Osteoblast (primary cell): ENCODE measurements at regions not wholly inside any gene's neighbourhood (a gene's known extent, or its start where the extent isn't known, plus 50 kb on each side); places are given as distances from the start of the nearest gene placed in this dataset.

Source experiments
- DNase-seq: peaks from one replicate; pipeline ENCODE4 v3.0.0; 2011; ENCODE audit warnings: low spot score, mixed read lengths; ENCODE audit not compliant: insufficient read length; ENCODE audit errors: missing footprints
- H2AFZ ChIP-seq: 2 replicates; pipeline ENCODE4 v1.6.0; 2011; ENCODE audit warnings: mild to moderate bottlenecking, low read length
- H3K27ac ChIP-seq: 2 replicates; pipeline ENCODE4 v1.5.1; 2011; ENCODE audit warnings: mild to moderate bottlenecking, low read depth, low read length, moderate library complexity
- H3K27me3 ChIP-seq: 2 replicates; pipeline ENCODE4 v1.6.0; 2012; ENCODE audit warnings: mild to moderate bottlenecking, control low read depth, inconsistent platforms, low read length, moderate library complexity; ENCODE audit not compliant: insufficient read depth
- H3K36me3 ChIP-seq: 2 replicates; pipeline ENCODE4 v1.5.1; 2011; ENCODE audit warnings: mild to moderate bottlenecking, low read length, control low read depth, moderate library complexity; ENCODE audit not compliant: insufficient read depth
- H3K4me1 ChIP-seq: 2 replicates; pipeline ENCODE4 v1.5.1; 2011; ENCODE audit warnings: mild to moderate bottlenecking, low read length, control low read depth, moderate library complexity; ENCODE audit not compliant: insufficient read depth
- H3K4me2 ChIP-seq: 2 replicates; pipeline ENCODE4 v1.6.0; 2011; ENCODE audit warnings: mild to moderate bottlenecking, low read length; ENCODE audit not compliant: insufficient read depth
- H3K4me3 ChIP-seq: fragments of 200-600 bp; sonication (generic); 3 replicates; pipeline ENCODE4 v1.5.1; 2012; ENCODE audit warnings: mild to moderate bottlenecking, low read length, inconsistent platforms; ENCODE audit not compliant: insufficient read depth
- H3K79me2 ChIP-seq: 2 replicates; pipeline ENCODE4 v1.6.0; 2012; ENCODE audit warnings: mild to moderate bottlenecking, low read length, control low read depth, inconsistent platforms; ENCODE audit not compliant: insufficient read depth
- H3K9me3 ChIP-seq: 2 replicates; pipeline ENCODE4 v1.5.1; 2011; ENCODE audit warnings: low read depth, low read length, control low read depth
- H4K20me1 ChIP-seq: 2 replicates; pipeline ENCODE4 v1.6.0; 2012; ENCODE audit warnings: mild to moderate bottlenecking, low read length, control low read depth; ENCODE audit not compliant: insufficient read depth
- TF ChIP-seq, protein P1 (sequence below): IDR thresholded peaks from 2 replicates; pipeline ENCODE4 v1.5.1; 2011; ENCODE audit warnings: mild to moderate bottlenecking, low read depth, low read length, moderate library complexity; ENCODE audit errors: extremely low read depth

DNA sequence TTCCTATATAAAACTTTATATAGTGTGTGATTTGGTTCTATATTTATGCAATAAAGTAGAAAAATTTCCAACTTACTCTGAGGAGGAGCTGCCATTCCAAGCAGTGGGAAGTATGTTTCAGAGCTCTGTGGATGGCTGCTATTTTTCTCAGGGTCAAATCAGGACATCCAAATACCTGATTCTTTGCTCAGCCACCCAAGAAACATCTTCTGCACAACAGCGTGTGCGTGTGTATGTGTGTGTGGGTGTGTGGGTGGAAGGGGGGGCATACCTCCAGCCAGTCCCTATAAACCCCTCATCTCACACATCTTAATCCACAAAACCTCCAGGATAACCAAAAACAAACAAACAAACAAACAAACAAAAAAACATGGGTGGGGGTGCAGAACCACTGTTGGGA is 66.3 kb upstream of the EMX2 start:
- Histone ChIP-seq H3K4me2 (peak overlapping the region; percentile 19), H3K36me3 (no peaks in the 10 kb centered on the region), H3K27me3 (peaks cover 11% of the 10 kb centered on the region), H3K27ac (no peak overlapping the region), H3K4me1 (peaks cover 24% of the 10 kb centered on the region), H3K4me3 (no peak overlapping the region), H3K79me2 (no peaks in the 10 kb centered on the region), H4K20me1 (no peaks in the 10 kb centered on the region), H3K9me3 (peaks cover 6% of the 10 kb centered on the region), H2AFZ (no peak overlapping the region)
- no peak for DNase-seq
- TF ChIP-seq, protein P1, sequence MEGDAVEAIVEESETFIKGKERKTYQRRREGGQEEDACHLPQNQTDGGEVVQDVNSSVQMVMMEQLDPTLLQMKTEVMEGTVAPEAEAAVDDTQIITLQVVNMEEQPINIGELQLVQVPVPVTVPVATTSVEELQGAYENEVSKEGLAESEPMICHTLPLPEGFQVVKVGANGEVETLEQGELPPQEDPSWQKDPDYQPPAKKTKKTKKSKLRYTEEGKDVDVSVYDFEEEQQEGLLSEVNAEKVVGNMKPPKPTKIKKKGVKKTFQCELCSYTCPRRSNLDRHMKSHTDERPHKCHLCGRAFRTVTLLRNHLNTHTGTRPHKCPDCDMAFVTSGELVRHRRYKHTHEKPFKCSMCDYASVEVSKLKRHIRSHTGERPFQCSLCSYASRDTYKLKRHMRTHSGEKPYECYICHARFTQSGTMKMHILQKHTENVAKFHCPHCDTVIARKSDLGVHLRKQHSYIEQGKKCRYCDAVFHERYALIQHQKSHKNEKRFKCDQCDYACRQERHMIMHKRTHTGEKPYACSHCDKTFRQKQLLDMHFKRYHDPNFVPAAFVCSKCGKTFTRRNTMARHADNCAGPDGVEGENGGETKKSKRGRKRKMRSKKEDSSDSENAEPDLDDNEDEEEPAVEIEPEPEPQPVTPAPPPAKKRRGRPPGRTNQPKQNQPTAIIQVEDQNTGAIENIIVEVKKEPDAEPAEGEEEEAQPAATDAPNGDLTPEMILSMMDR, result no peak

DNA sequence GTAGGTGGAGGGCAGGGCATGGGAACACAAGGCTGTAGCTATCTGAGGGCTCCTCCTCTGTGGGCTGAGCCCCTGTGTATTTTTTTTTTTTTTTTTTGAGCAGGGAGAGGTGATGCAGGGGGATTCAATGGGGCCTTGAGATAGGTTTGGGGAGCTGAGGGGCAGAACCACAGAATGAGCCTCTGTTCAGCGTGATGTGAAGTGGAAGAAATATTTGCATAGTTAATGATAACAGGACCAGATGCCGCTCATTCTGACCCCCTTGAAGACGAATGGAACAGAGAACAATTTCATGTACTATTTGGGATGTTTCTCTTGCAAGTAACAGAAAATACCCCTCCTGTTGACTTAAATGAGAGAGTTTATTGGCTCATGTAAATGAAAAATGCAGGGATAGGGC is 69.7 kb upstream of the EMX2 start:
- Histone ChIP-seq H3K4me1 (peaks cover 17% of the 10 kb centered on the region), H3K9me3 (peaks cover 4% of the 10 kb centered on the region), H3K4me3 (no peak overlapping the region), H3K27me3 (peaks cover 17% of the 10 kb centered on the region), H3K36me3 (no peaks in the 10 kb centered on the region), H3K4me2 (no peak overlapping the region), H3K79me2 (no peaks in the 10 kb centered on the region), H3K27ac (no peak overlapping the region), H4K20me1 (no peaks in the 10 kb centered on the region), H2AFZ (no peak overlapping the region)
- DNase-seq, result no peak
- TF ChIP-seq, protein P1, result no peak

DNA sequence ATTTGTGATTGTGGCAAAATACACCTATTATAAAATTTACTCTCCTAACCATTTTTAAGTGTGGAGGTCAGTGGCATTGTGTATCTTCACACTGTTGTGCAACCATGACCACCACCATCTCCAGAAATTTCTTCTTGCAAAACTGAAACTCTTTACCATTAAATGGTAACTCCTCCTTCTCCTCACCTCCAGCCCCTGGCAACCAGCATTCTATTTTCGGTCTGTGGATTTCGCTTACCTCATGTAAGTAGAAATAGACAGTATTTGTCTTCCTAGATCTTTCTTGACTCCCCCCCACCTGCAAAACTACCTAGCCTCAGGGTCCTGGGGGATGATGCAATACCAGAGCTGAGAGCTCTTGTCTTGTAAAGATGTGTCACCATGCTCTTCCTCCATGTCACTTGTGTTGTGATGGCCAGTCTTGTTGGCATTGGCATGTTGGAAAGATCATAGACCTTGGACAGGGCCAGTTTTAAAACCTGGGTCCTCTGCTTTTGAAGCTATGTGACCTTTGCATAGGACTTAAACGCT is 71.1 kb upstream of the EMX2 start:
- Histone ChIP-seq H4K20me1 (no peaks in the 10 kb centered on the region), H3K27ac (no peak overlapping the region), H3K27me3 (peaks cover 17% of the 10 kb centered on the region), H3K4me1 (peaks cover 4% of the 10 kb centered on the region), H3K9me3 (no peaks in the 10 kb centered on the region), H3K4me3 (no peak overlapping the region), H3K79me2 (no peaks in the 10 kb centered on the region), H3K36me3 (no peaks in the 10 kb centered on the region), H2AFZ (no peak overlapping the region), H3K4me2 (no peak overlapping the region)
- TF ChIP-seq, protein P1, result no peak
- no peak for DNase-seq

DNA sequence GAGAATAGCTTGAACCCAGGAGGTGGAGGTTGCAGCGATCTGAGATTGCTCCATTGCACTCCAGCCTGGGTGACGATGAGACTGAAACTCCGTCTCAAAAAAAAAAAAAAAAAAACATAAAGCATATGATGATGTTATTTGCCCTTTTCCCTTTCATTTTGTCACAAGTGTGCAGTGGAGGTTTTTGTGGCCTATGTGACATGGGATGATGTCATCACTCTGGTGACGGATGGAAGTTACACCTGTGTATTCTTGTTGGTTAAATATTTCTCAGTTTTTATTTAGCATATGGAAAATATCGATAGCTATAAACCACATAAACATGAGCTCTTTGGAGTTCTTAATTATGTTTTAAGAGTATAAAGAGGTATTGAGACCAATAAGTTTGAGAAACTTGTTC is 71.8 kb upstream of the EMX2 start:
- H3K27me3 ChIP-seq, result peaks cover 17% of the 10 kb centered on the region
- no peaks in the 10 kb centered on the region for H3K79me2 ChIP-seq
- H3K4me2 ChIP-seq, result no peak overlapping the region

More for the DNA sequence above, 71.8 kb upstream of the EMX2 start:
- no peak for DNase-seq
- Histone ChIP-seq H4K20me1 (no peaks in the 10 kb centered on the region), H2AFZ (no peak overlapping the region), H3K27ac (no peak overlapping the region), H3K4me1 (peaks cover 2% of the 10 kb centered on the region), H3K4me3 (no peak overlapping the region), H3K9me3 (no peaks in the 10 kb centered on the region), H3K36me3 (no peaks in the 10 kb centered on the region)
- TF ChIP-seq, protein P1, result no peak
